GM21526 (cell line): ENCODE measurements at regions not wholly inside any gene's neighbourhood (a gene's known extent, or its start where the extent isn't known, plus 50 kb on each side); places are given as distances from the start of the nearest gene placed in this dataset.

Experiments used
- ATAC-seq: cut with Tn5 transposase; IDR thresholded peaks from one replicate; pipeline ENCODE4 v1.9.1; 2021; ENCODE audit warnings: moderate library complexity; ENCODE audit not compliant: unreplicated experiment, low FRiP score

GRCh38 chr6:40340957-40341356, 246.2 kb downstream of the LRFN2 start:
- no peak for ATAC-seq

- no peak for ATAC-seq
Measured at GRCh38 chr6:40340196-40340595, 247.0 kb downstream of the LRFN2 start.

- no peak for ATAC-seq
Measured at GRCh38 chr6:40338306-40338705, 248.9 kb downstream of the LRFN2 start.

- ATAC-seq: no peak
Measured at GRCh38 chr6:40336940-40337760, 250.0 kb downstream of the LRFN2 start.

GRCh38 chr6:40336296-40336695, 250.9 kb downstream of the LRFN2 start:
- no peak for ATAC-seq

GRCh38 chr6:40334496-40335270, 252.5 kb downstream of the LRFN2 start:
- no peak for ATAC-seq

- ATAC-seq: no peak
Measured at GRCh38 chr6:40331545-40331944, 255.6 kb downstream of the LRFN2 start.

- ATAC-seq: no peak
Measured at GRCh38 chr6:40330301-40330721, 256.9 kb downstream of the LRFN2 start.

- no peak for ATAC-seq
Measured at GRCh38 chr6:40328986-40329545, 258.1 kb downstream of the LRFN2 start.

GRCh38 chr6:40328386-40328985, 258.7 kb downstream of the LRFN2 start:
- ATAC-seq: no peak

- ATAC-seq: no peak
Measured at GRCh38 chr6:40326714-40327421, 260.3 kb downstream of the LRFN2 start.

GRCh38 chr6:40325791-40326190, 261.4 kb downstream of the LRFN2 start:
- ATAC-seq: no peak

GRCh38 chr6:40325041-40325440, 262.1 kb downstream of the LRFN2 start:
- no peak for ATAC-seq

- no peak for ATAC-seq
Measured at GRCh38 chr6:40323881-40324634, 263.1 kb downstream of the LRFN2 start.

GRCh38 chr6:40322336-40322735, 264.8 kb downstream of the LRFN2 start:
- ATAC-seq: no peak

GRCh38 chr6:40321616-40322015, 265.5 kb downstream of the LRFN2 start:
- ATAC-seq: no peak

GRCh38 chr6:40320947-40321346, 266.2 kb downstream of the LRFN2 start:
- no peak for ATAC-seq

GRCh38 chr6:40320441-40320840, 266.7 kb downstream of the LRFN2 start:
- ATAC-seq: no peak

GRCh38 chr6:40319124-40319523, 268.0 kb downstream of the LRFN2 start:
- ATAC-seq: no peak

- ATAC-seq: no peak
Measured at GRCh38 chr6:40315060-40315459, 272.1 kb downstream of the LRFN2 start.
